GM18907 (cell line): ENCODE measurements at regions not wholly inside any gene's neighbourhood (a gene's known extent, or its start where the extent isn't known, plus 50 kb on each side); places are given as distances from the start of the nearest gene placed in this dataset.
A peak's percentile ranks its signal among the peaks of the same experiment; 100 is the strongest.

Experiments
- ATAC-seq: cut with Tn5 transposase; IDR thresholded peaks from one replicate; pipeline ENCODE4 v1.9.1; 2021; ENCODE audit warnings: mild to moderate bottlenecking, moderate library complexity; ENCODE audit not compliant: unreplicated experiment

DNA sequence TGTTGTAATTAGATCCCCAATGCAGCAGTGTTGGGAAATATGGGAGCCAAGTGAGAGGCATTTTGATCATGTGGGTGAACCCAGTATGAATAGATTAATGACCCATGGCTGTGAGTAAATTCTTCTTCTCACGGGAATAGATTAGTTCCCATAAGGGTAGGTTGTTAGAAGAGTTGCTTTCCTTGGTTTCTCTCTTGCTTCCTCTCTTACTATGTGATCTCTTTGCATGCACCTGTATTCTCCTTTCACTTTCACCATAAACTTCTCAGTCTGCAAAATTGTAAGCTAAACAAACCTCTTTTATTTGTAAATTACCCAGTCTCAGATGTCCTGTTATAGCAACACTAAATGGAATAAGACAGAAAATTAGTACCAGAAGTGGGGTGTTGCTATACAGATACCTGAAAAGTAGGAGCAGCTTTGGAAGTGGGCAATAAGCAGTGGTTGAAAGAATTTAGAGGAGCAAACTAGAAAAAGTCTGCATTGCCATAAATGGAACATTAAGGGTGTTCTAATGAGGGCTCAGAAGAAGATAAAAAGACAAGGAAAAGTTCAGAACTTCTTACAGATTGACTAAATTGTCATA lies 1090.0 kb upstream of the ARRDC3 start:
- no peak for ATAC-seq

DNA sequence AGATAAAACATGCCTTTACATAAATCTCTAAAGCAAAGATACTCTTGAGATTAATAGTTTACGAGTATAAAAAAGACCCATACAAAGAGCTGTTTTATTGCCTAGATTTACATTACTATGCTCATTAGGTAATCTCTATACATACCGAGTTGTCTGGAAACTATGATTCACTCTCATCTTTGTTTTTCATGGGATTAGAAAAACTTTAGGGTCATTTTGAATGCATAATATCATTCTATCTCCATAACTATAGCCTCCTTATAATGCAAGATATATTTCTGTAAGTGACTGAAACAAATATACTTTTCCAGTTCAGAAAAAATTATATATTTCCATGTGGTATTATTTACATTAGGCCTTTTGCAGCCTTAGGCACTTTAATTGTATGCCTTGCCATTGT lies 1088.7 kb upstream of the ARRDC3 start:
- no peak for ATAC-seq

DNA sequence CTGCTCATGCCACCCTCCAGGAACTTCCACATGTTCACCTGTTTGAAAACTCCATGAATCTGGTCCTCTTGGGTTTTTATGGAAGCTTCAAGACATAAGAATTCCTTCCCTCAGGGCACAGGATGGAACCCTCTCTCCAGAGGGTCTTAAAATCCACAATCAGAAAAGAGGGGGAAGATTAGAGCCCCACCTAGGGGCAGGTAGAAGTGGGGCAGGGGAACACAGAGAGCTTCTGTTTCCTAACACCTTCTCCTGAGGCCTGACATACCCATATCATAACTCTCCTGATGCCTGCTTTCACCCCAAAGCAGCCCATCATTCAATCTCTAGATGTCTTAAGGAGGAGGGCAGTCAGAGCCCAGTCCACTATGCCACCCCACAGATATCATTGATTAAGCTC lies 1087.7 kb upstream of the ARRDC3 start:
- no peak for ATAC-seq

DNA sequence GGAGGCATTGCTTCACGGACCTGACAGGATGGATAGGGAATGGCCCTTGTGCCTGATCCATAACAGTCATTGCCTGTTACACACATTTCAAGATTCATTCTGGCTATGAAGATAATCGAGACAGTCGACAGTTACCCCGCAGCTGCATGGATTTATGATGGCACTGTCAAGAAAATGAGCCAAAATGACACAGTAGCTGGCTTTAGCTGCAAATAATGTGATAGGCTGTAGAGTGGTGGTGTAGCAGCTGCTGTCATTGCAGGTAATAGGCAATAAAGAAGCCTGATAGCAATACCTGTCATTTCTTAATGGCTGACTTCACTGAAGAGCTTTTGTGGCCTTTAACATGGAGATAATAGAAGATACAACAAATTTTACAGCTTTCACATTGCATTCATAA lies 1085.2 kb upstream of the ARRDC3 start:
- ATAC-seq, result no peak

GRCh38 chr5:92467695-92468094 lies 1084.6 kb upstream of the ARRDC3 start:
- no peak for ATAC-seq

GRCh38 chr5:92460505-92460904 lies 1077.4 kb upstream of the ARRDC3 start:
- ATAC-seq, result no peak

DNA sequence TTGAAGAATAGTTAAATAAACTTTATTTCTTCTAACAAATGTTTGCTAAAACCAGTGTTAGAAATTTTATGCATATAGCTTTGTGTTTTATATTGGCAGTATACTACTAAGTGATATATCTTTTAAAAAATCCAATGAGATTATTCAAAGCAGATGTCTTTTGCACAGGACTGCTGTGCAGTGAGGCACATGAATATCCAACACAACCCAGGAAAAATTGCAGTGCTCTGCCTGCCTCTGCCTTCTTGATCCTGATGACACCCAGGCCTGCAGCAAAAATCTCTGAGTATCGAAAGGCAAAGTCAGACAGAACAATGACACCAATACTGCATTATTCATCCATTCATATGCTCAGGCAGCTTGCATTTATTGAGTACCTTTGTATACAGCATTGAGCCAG lies 1076.5 kb upstream of the ARRDC3 start:
- no peak for ATAC-seq

GRCh38 chr5:92455011-92455410 lies 1071.9 kb upstream of the ARRDC3 start:
- peak; percentile 99 for ATAC-seq

GRCh38 chr5:92444888-92445287 lies 1061.8 kb upstream of the ARRDC3 start:
- ATAC-seq, result no peak

DNA sequence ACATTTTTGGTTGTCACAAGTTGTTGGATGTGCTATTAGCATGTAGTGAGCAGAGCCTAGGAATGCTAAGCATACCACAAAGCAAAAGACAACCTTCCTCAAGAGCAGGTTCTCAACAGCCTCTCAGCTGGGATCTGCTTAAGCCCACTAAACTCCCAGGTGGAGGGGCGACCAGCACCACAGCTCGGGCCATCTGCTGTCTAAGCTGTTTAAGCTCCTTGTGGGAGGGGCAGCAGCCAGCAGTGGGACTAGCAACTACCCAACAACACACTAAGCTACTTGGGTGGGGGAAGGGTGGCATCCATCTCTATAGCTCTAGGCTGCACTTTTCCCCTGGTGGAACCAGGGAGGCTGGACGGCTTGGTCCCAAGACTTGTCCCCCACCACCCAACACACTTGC lies 1052.7 kb upstream of the ARRDC3 start:
- ATAC-seq, result no peak

DNA sequence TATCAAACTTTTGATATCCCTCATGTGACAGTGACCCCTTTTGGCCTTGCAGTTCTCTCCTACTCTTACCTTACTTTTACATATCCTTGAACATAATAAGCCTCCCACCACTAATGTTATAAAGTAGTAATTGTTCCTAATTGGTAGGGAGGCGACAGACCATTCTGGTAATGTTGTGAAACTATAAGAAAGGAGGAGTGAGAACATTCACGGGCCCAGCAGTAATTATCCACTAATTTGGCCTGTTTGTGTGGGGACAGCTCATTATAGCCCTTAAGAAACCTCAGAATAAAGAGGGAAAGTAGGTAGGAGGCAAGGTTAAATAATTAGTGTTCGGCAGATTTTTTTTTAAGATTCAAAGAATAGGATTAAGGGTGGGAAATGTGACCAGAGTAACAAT lies 1046.5 kb upstream of the ARRDC3 start:
- ATAC-seq, result no peak

GRCh38 chr5:92428415-92428814 lies 1045.3 kb upstream of the ARRDC3 start:
- ATAC-seq, result no peak

DNA sequence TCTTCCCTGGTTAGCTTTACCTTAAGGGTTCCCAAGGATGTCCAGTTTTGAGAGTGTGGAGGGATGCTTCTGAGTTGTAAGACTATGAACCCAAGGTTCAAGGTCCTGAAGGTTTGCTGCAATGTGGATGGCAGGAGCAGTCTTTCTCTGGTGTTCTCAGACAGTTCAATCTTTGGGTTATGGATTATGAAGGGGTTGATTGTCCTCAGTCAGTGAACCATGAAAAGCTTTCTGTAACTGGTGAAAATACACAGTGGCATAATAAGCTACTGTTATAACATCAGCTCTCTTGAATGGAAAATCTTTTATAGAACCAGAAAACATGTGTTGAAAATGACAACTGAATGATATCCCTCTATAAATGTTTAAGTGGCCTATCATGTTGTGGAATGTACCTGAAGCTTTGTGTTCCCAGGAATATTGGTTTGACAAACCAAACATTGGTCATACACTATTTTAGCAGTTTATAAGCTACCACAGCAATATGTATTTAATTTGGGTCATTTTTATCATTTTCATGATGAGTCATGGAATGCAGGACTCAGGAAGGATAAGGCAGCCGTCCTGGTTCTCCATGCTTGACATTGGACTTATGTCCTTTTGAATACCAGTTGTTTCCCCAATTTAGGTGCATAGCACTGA lies 1041.8 kb upstream of the ARRDC3 start:
- ATAC-seq, result no peak

DNA sequence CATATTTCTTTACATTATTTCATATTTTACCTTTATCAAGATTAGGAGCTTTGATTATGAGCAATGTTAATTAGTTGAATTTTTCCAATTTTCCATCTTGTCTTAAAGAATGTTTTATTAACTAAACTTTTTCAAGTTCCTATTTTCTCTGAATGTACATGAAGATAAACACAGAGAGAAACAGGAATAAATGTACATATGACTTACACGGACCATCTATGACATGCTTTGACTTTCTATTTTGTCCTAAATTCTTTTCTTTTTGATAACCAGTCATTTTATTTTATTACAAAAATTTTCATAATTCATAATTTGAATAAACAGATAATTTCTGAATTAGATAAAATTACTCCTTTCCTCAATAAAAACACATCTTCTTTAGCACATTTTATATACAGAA lies 1038.8 kb upstream of the ARRDC3 start:
- no peak for ATAC-seq

DNA sequence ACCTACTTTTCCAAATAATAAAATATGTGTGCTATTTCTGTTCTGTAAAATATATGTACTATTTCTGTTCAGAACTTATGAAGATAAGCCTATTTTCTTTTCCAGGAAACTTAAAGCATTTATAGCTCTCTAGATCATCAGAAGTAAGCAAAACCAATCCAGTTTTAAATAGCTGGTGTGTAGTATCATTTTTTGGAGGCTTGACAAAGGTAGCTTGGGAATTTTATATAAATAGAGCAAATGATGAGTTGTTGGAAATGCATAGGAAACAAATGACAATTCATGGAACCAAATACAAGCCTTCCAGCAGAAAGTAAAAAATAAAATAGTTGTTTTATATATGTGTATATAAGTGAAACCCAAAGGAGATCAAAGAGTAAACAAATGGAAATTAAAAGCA lies 1038.1 kb upstream of the ARRDC3 start:
- ATAC-seq, result no peak

- ATAC-seq, result no peak
Measured at GRCh38 chr5:92419261-92419660, 1036.1 kb upstream of the ARRDC3 start.

DNA sequence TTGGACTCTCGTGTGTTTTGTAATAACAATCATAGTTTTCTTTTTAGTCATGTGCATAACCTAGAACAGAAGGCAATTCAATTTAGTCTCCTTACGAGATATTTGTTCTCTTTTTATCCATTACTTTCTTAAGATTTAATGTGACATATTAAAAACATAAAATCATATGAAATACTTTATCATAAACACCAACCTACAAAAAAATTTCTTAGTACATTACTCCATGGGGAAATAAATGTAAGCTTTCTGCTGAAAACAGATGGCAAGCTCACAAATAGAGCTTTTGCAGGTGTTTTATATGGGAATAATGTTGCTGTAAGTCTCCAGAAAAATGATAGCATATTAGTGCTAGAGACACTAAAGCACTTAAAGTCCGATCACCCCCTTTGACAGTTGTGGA lies 1035.2 kb upstream of the ARRDC3 start:
- ATAC-seq, result no peak

GRCh38 chr5:92409134-92409533 lies 1026.0 kb upstream of the ARRDC3 start:
- ATAC-seq, result no peak

DNA sequence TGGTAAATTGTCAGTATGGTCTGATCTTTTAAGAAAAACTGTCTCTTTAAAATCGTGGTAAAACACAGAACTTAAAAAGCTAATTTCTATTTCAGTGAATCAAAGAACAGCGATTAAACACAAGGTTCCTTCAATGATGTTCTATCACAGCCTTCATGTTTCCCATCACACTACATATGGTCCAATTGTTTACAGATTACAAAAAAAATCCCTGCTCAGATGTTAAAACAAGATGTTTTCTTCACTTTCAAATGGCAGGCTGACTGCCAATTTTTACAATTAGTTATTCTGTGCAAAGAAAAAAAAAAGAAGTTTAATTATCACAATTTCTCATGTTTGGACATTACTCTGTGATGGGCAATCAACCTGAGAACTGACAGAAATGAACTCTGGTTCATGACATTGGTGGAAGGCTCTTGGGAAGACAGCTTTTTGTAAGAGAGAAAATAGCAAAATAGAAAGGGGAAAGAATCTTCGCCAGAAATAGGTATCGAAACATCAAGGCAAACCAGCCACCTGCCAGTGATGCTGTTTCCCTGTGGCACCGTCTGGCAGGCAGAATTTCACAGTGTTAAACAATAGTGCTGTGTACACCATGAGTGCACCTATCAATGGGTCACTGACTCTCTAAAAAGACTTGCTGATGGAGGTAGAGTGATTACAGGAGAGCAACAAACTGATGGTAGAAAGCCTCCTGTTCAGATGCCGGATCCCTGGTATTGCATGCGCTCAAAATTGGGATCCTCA lies 1020.0 kb upstream of the ARRDC3 start:
- ATAC-seq, result no peak

DNA sequence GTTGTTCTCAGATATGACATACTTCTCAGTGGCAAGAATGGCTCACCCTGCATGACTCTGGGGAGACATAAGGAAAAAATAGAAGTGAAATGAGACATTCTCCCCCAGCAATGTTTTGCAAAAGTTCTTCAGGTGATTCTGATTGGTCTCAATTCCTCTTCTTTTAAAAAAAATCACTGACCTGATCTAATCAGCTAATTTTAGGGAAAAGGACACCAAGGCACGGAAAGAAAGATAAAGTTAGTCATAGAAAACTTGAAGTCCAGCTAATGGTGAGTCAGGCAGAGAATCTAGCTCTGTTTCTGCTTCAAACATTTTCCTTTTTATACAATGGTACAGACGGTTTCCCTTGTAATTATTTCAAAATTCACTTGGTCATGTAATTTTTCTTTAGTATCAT lies 1018.9 kb upstream of the ARRDC3 start:
- ATAC-seq, result no peak

DNA sequence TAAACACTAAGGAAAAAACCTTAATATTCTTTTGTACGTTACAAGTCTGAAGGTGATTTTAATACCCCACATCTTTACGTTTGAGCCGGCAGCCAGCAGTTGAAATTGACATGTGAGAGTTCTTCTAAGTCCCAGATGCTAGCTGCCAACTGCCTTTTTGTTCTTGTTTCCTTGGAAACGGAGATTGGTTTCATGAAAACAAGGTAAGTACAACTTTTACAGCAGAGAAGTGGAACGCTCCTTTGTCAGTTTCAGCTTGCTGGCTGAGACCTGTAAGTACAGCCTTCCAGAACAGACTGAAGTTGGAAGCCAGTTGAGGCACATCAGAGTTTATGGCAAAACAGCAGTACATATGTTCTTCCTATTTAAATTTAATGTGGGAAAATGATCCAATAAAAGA lies 1018.4 kb upstream of the ARRDC3 start:
- ATAC-seq, result no peak

DNA sequence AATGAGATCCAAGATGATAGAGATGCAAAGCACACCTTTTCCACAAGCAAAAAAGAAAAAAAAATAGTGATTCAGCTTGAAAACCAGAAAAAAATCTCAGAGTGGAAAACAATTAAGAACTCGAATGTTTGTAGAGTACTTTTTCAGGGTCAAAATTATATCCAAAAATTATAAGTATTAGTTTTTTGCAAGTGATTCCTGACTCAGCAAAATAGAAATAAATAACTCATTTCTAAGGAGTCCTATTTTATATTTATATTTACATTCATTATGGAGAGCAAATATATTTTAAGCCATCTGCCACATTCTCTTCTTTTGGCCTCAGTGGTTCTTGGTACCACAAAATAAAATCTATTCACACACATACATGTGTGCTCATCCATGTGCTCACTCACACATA lies 1011.8 kb upstream of the ARRDC3 start:
- ATAC-seq, result no peak
